IPS-18c (cell line): ENCODE measurements at regions not wholly inside any gene's neighbourhood (a gene's known extent, or its start where the extent isn't known, plus 50 kb on each side); places are given as distances from the start of the nearest gene placed in this dataset.

Source experiments
- H3K4me3 ChIP-seq: 2 replicates; pipeline ENCODE4 v1.7.0; 2013; ENCODE audit warnings: low read depth, mild to moderate bottlenecking, low read length, moderate library complexity; ENCODE audit not compliant: insufficient read depth
- H3K9me3 ChIP-seq: one replicate; pipeline ENCODE4 v1.6.1; 2013; ENCODE audit warnings: mild to moderate bottlenecking, low read length, moderate library complexity; ENCODE audit not compliant: control insufficient read depth, insufficient read depth

GRCh38 chr18:39638224-39638623 is 2072.6 kb upstream of the CELF4 start:
- Histone ChIP-seq H3K9me3 (no peaks in the 10 kb centered on the region), H3K4me3 (no peak overlapping the region)

- Histone ChIP-seq H3K9me3 (no peaks in the 10 kb centered on the region), H3K4me3 (no peak overlapping the region)
These were observed 2071.3 kb upstream of the CELF4 start for GRCh38 chr18:39636931-39637330.

- Histone ChIP-seq H3K9me3 (no peaks in the 10 kb centered on the region), H3K4me3 (no peak overlapping the region)
These were observed 2070.4 kb upstream of the CELF4 start for GRCh38 chr18:39635966-39636365.

GRCh38 chr18:39635192-39635591 is 2069.6 kb upstream of the CELF4 start:
- Histone ChIP-seq H3K9me3 (no peaks in the 10 kb centered on the region), H3K4me3 (no peak overlapping the region)

- H3K4me3 ChIP-seq = no peak overlapping the region
- no peaks in the 10 kb centered on the region for H3K9me3 ChIP-seq
These were observed 2062.3 kb upstream of the CELF4 start for GRCh38 chr18:39627936-39628335.

GRCh38 chr18:39624961-39625360 is 2059.4 kb upstream of the CELF4 start:
- H3K4me3 ChIP-seq = no peak overlapping the region

GRCh38 chr18:39622431-39622830 is 2056.8 kb upstream of the CELF4 start:
- peaks cover 2% of the 10 kb centered on the region for H3K9me3 ChIP-seq

More at GRCh38 chr18:39624961-39625360, 2059.4 kb upstream of the CELF4 start:
- H3K9me3 ChIP-seq = no peaks in the 10 kb centered on the region

GRCh38 chr18:39620551-39621168 is 2055.1 kb upstream of the CELF4 start:
- H3K9me3 ChIP-seq = peaks cover 2% of the 10 kb centered on the region
- H3K4me3 ChIP-seq = no peak overlapping the region

More at GRCh38 chr18:39622431-39622830, 2056.8 kb upstream of the CELF4 start:
- H3K4me3 ChIP-seq = no peak overlapping the region

GRCh38 chr18:39618265-39619003 is 2052.8 kb upstream of the CELF4 start:
- H3K9me3 ChIP-seq = peaks cover 2% of the 10 kb centered on the region
- H3K4me3 ChIP-seq = no peak overlapping the region

GRCh38 chr18:39611381-39612100 is 2045.9 kb upstream of the CELF4 start:
- Histone ChIP-seq H3K9me3 (no peaks in the 10 kb centered on the region), H3K4me3 (no peak overlapping the region)

- H3K4me3 ChIP-seq = no peak overlapping the region
- no peaks in the 10 kb centered on the region for H3K9me3 ChIP-seq
These were observed 2041.4 kb upstream of the CELF4 start for GRCh38 chr18:39607034-39607433.

- no peaks in the 10 kb centered on the region for H3K9me3 ChIP-seq
These were observed 2039.2 kb upstream of the CELF4 start for GRCh38 chr18:39604836-39605235.

GRCh38 chr18:39602131-39602530 is 2036.5 kb upstream of the CELF4 start:
- H3K9me3 ChIP-seq = no peaks in the 10 kb centered on the region
- no peak overlapping the region for H3K4me3 ChIP-seq

More at GRCh38 chr18:39604836-39605235, 2039.2 kb upstream of the CELF4 start:
- H3K4me3 ChIP-seq = no peak overlapping the region

GRCh38 chr18:39600894-39601293 is 2035.3 kb upstream of the CELF4 start:
- H3K9me3 ChIP-seq = no peaks in the 10 kb centered on the region
- H3K4me3 ChIP-seq = no peak overlapping the region

- Histone ChIP-seq H3K9me3 (no peaks in the 10 kb centered on the region), H3K4me3 (no peak overlapping the region)
These were observed 2033.7 kb upstream of the CELF4 start for GRCh38 chr18:39599251-39599650.

- Histone ChIP-seq H3K4me3 (no peak overlapping the region), H3K9me3 (no peaks in the 10 kb centered on the region)
These were observed 2031.3 kb upstream of the CELF4 start for GRCh38 chr18:39596891-39597290.

GRCh38 chr18:39596221-39596620 is 2030.6 kb upstream of the CELF4 start:
- H3K4me3 ChIP-seq = no peak overlapping the region
- H3K9me3 ChIP-seq = no peaks in the 10 kb centered on the region

- Histone ChIP-seq H3K4me3 (no peak overlapping the region), H3K9me3 (no peaks in the 10 kb centered on the region)
These were observed 2028.6 kb upstream of the CELF4 start for GRCh38 chr18:39594206-39594605.
